HG02852 (cell line): ENCODE measurements at regions not wholly inside any gene's neighbourhood (a gene's known extent, or its start where the extent isn't known, plus 50 kb on each side); places are given as distances from the start of the nearest gene placed in this dataset.
"Not testable (repeated sequence)": the region's sequence is repeated elsewhere in the genome, so short reads cannot be mapped to it uniquely, and the experiment has no call there.

ENCODE experiments used
- ATAC-seq: cut with Tn5 transposase; IDR thresholded peaks from one replicate; pipeline ENCODE4 v1.9.1; 2021; ENCODE audit warnings: mild to moderate bottlenecking, moderate library complexity; ENCODE audit not compliant: unreplicated experiment

- not testable (repeated sequence) for ATAC-seq
These were observed 86.0 kb upstream of the CDC42EP3 start for GRCh38 chr2:37757456-37757855.

- ATAC-seq = not testable (repeated sequence)
These were observed 86.7 kb upstream of the CDC42EP3 start for GRCh38 chr2:37758141-37758601.

- not testable (repeated sequence) for ATAC-seq
These were observed 88.5 kb upstream of the CDC42EP3 start for GRCh38 chr2:37759989-37760388.

GRCh38 chr2:37760471-37760870 is 89.0 kb upstream of the CDC42EP3 start:
- ATAC-seq = no peak

- not testable (repeated sequence) for ATAC-seq
These were observed 90.8 kb upstream of the CDC42EP3 start for GRCh38 chr2:37762281-37762680.

- ATAC-seq = no peak
These were observed 93.3 kb upstream of the CDC42EP3 start for GRCh38 chr2:37764739-37765138.

GRCh38 chr2:37766106-37766505 is 94.7 kb upstream of the CDC42EP3 start:
- ATAC-seq = no peak

GRCh38 chr2:37767046-37767445 is 95.6 kb upstream of the CDC42EP3 start:
- no peak for ATAC-seq

- ATAC-seq = no peak
These were observed 96.8 kb upstream of the CDC42EP3 start for GRCh38 chr2:37767959-37768925.

GRCh38 chr2:37769551-37769950 is 98.1 kb upstream of the CDC42EP3 start:
- ATAC-seq = no peak

- no peak for ATAC-seq
These were observed 99.4 kb upstream of the CDC42EP3 start for GRCh38 chr2:37770797-37771196.

- ATAC-seq = no peak
These were observed 100.2 kb upstream of the CDC42EP3 start for GRCh38 chr2:37771600-37772088.

- ATAC-seq = no peak
These were observed 102.1 kb upstream of the CDC42EP3 start for GRCh38 chr2:37773371-37774130.

GRCh38 chr2:37774171-37774944 is 102.9 kb upstream of the CDC42EP3 start:
- not testable (repeated sequence) for ATAC-seq

GRCh38 chr2:37774976-37775907 is 103.8 kb upstream of the CDC42EP3 start:
- ATAC-seq = no peak

GRCh38 chr2:37775908-37776250 is 104.4 kb upstream of the CDC42EP3 start:
- no peak for ATAC-seq

GRCh38 chr2:37776487-37776886 is 105.0 kb upstream of the CDC42EP3 start:
- ATAC-seq = no peak

GRCh38 chr2:37779139-37779538 is 107.7 kb upstream of the CDC42EP3 start:
- ATAC-seq = no peak

- ATAC-seq = no peak
These were observed 108.4 kb upstream of the CDC42EP3 start for GRCh38 chr2:37779611-37780386.
